HepG2 (cell line): ENCODE measurements at regions not wholly inside any gene's neighbourhood (a gene's known extent, or its start where the extent isn't known, plus 50 kb on each side); places are given as distances from the start of the nearest gene placed in this dataset.

ENCODE experiments used
- ATAC-seq: fragments of 200-7000 bp; cut with Tn5 transposase; 3 replicates; pipeline ENCODE4 v1.9.1; 2020; ENCODE audit warnings: mild to moderate bottlenecking, moderate library complexity
- BruUV-seq: library from RNA; stranded (reverse); fragments of 400-500 nt; replicated peaks from 2 replicates; lab custom pipeline; 2021; lab: Mats Ljungman, UMichigan
- CTCF ChIA-PET: fragments of 300-600 bp; formaldehyde crosslinking; extraction: SDS; loops from one replicate; lab custom pipeline; 2021; ENCODE audit warnings: low total read pairs, inconsistent platforms, low intra/inter-chr PET ratio; lab: Yijun Ruan, JAX
- POLR2A ChIA-PET: fragments of 350-600 bp; sonication (Branson Sonifier 250); formaldehyde crosslinking; loops from one replicate; lab custom pipeline; 2020; ENCODE audit warnings: antibody characterized with exemption, inconsistent platforms; lab: Yijun Ruan, JAX
- DNase-seq: peaks from one replicate; pipeline ENCODE4 v3.0.0-alpha.2; 2015; ENCODE audit warnings: low spot score
- FAIRE-seq: peaks from 3 replicates; lab custom pipeline; 2011; peaks lifted over from hg19 to GRCh38; lab: Jason Lieb, UNC
- H2AFZ ChIP-seq: one replicate; pipeline ENCODE4 v1.6.1; 2011; ENCODE audit warnings: low read length, inconsistent platforms
- H3K27ac ChIP-seq: fragments of 300-600 bp; 3 replicates; pipeline ENCODE4 v1.8.0; 2011; ENCODE audit warnings: mixed run types, mild to moderate bottlenecking, mixed read lengths, low read length, inconsistent platforms; ENCODE audit not compliant: insufficient read depth; ENCODE audit errors: extremely low read length
- H3K27me3 ChIP-seq, 2 experiments: fragments of 200-600 bp in 1 of 2; 2 replicates in 1 of 2; 3 replicates in 1 of 2; pipeline versions ENCODE4 v1.6.0 to v1.8.0; 2011; ENCODE audit warnings: low read length in 2 of 2, mild to moderate bottlenecking in 2 of 2, moderate library complexity in 2 of 2, inconsistent platforms in 1 of 2; ENCODE audit not compliant: insufficient read depth in 2 of 2, control insufficient read depth in 1 of 2
- H3K36me3 ChIP-seq, 2 experiments: fragments of 200-600 bp in 1 of 2; replicated peaks in 1 of 2; 2 replicates in 1 of 2; 3 replicates in 1 of 2; pipeline versions ENCODE4 v1.5.1 to v1.8.0; 2011; ENCODE audit warnings: low read length in 2 of 2, inconsistent platforms in 1 of 2; ENCODE audit not compliant: insufficient read depth in 2 of 2, control insufficient read depth in 1 of 2
- H3K4me1 ChIP-seq: 2 replicates; pipeline ENCODE4 v1.5.1; 2012; ENCODE audit warnings: low read length, inconsistent platforms; ENCODE audit not compliant: insufficient read depth
- H3K4me2 ChIP-seq: 2 replicates; pipeline ENCODE4 v1.6.0; 2011; ENCODE audit warnings: low read depth, low read length, inconsistent platforms
- H3K4me3 ChIP-seq, 3 experiments: fragments of 200-600 bp in 1 of 3; sonication (generic), shearing (Covaris generic) in 1 of 3; replicated peaks in 1 of 3; 2 replicates each; pipeline ENCODE4 v1.5.1; 2011 to 2016; ENCODE audit warnings: low read length in 3 of 3, inconsistent platforms in 2 of 3, low read depth in 2 of 3, mild to moderate bottlenecking in 2 of 3, control low read depth in 1 of 3, mixed read lengths in 1 of 3; ENCODE audit not compliant: insufficient read depth in 1 of 3
- H3K79me2 ChIP-seq: one replicate; pipeline ENCODE4 v1.6.1; 2011; ENCODE audit warnings: low read length, inconsistent platforms; ENCODE audit not compliant: insufficient read depth
- H3K9ac ChIP-seq: 2 replicates; pipeline ENCODE4 v1.6.0; 2011; ENCODE audit warnings: mild to moderate bottlenecking, low read depth, low read length, inconsistent platforms; ENCODE audit not compliant: insufficient read depth
- H3K9me3 ChIP-seq: 2 replicates; pipeline ENCODE4 v1.5.1; 2012; ENCODE audit warnings: mild to moderate bottlenecking, low read length
- H4K20me1 ChIP-seq: 2 replicates; pipeline ENCODE4 v1.6.0; 2011; ENCODE audit warnings: inconsistent platforms, mild to moderate bottlenecking, low read length, moderate library complexity; ENCODE audit not compliant: insufficient read depth
- ASH2L ChIP-seq: fragments of 300-600, 200-600 bp; sonication (generic); IDR thresholded peaks from 2 replicates; pipeline ENCODE4 v1.7.0; 2017; ENCODE audit warnings: low read depth, mild to moderate bottlenecking, moderate library complexity, mixed read lengths, low read length; ENCODE audit not compliant: insufficient read length
- PAWR ChIP-seq: sonication (generic); formaldehyde crosslinking; IDR thresholded peaks from 2 replicates; pipeline ENCODE4 v1.4.0; 2020; ENCODE audit warnings: missing genetic modification reagents, mild to moderate bottlenecking, borderline replicate concordance
- PHF8 ChIP-seq: sonication (generic); formaldehyde crosslinking; IDR thresholded peaks from 2 replicates; pipeline ENCODE4 v1.5.0; 2020; ENCODE audit warnings: missing genetic modification reagents
- PRMT3 ChIP-seq: sonication (generic); formaldehyde crosslinking; IDR thresholded peaks from 2 replicates; pipeline ENCODE4 v1.8.1; 2022; ENCODE audit warnings: low read depth, mild to moderate bottlenecking, moderate library complexity, missing genetic modification reagents, borderline replicate concordance
- SMYD3 ChIP-seq: sonication (generic); formaldehyde crosslinking; IDR thresholded peaks from 2 replicates; pipeline ENCODE4 v1.8.1; 2023; ENCODE audit warnings: mild to moderate bottlenecking, missing genetic modification reagents
- TOE1 ChIP-seq: sonication (generic); formaldehyde crosslinking; IDR thresholded peaks from 2 replicates; pipeline ENCODE4 v1.4.0; 2020; ENCODE audit warnings: mild to moderate bottlenecking, missing genetic modification reagents
- ZNF160 ChIP-seq: sonication (generic); formaldehyde crosslinking; IDR thresholded peaks from 2 replicates; pipeline ENCODE4 v1.8.0; 2022; ENCODE audit warnings: mild to moderate bottlenecking, inconsistent platforms, missing genetic modification reagents
- WGBS: methylation state at CpG from one replicate; pipeline ENCODE4 v1.1.6; 2017; ENCODE audit warnings: low lambda C conversion rate; 5-methylcytosine and 5-hydroxymethylcytosine counted together
- in situ Hi-C: cut with HindIII; loops from 2 replicates; pipeline ENCODE4 v1.10.0; 2017; ENCODE audit warnings: low pct_unique_long_range_greater_than_20kb; ENCODE audit not compliant: extremely low pct_ligation_motif_present
- intact Hi-C: fragments of 100-400 bp; cut with micrococcal nuclease; formaldehyde crosslinking; loops from one replicate; pipeline ENCODE4 v1.10.0; 2022; ENCODE audit not compliant: unreplicated experiment
- TF ChIP-seq, protein P1 (sequence below): sonication (generic); formaldehyde crosslinking; IDR thresholded peaks from 2 replicates; pipeline ENCODE4 v1.9.0; 2021; ENCODE audit warnings: missing genetic modification reagents, mild to moderate bottlenecking, borderline replicate concordance
- TF ChIP-seq, protein P2 (sequence below): sonication (generic); formaldehyde crosslinking; IDR thresholded peaks from 2 replicates; pipeline ENCODE4 v1.8.0; 2022; ENCODE audit warnings: mild to moderate bottlenecking, missing genetic modification reagents, borderline replicate concordance
- TF ChIP-seq, protein P3 (sequence below): sonication (generic); formaldehyde crosslinking; IDR thresholded peaks from 2 replicates; pipeline ENCODE4 v1.8.0; 2022; ENCODE audit warnings: missing genetic modification reagents, low read depth, mild to moderate bottlenecking, borderline replicate concordance
- TF ChIP-seq, protein P4 (sequence below): sonication (generic); formaldehyde crosslinking; IDR thresholded peaks from 2 replicates; pipeline ENCODE4 v1.5.0; 2020; ENCODE audit warnings: missing genetic modification reagents, mild to moderate bottlenecking, borderline replicate concordance
- TF ChIP-seq, protein P5 (sequence below): sonication (generic); formaldehyde crosslinking; IDR thresholded peaks from 2 replicates; pipeline ENCODE4 v1.5.1; 2020; ENCODE audit warnings: mild to moderate bottlenecking, missing genetic modification reagents

DNA sequence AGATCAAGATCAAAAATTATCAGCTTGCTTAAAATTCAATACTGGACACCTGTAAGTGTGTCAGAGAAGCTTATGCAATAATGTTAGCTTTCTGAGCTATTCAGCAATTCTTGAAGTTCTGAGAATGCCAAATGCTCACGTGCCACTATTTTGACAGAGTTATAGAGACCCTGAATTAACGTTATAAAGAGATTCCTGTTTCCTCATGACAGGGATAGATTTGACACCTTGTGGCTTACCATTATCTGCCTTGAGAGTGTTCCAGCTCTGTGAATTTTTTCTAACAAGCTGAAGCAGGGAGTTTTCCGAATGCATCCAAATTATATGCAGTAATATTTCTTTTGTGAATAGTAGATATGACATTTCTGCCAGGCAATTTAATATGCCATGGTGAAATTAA, 781.6 kb downstream of the ADGRL2 start:
- Histone ChIP-seq H3K9ac (no peak overlapping the region), H3K4me2 (no peak overlapping the region), H4K20me1 (no peaks in the 10 kb centered on the region), H3K9me3 (peaks cover 46% of the 10 kb centered on the region), H3K79me2 (no peaks in the 10 kb centered on the region), H3K36me3 (no peaks in the 10 kb centered on the region), H3K4me1 (no peaks in the 10 kb centered on the region), H3K27me3 (no peaks in the 10 kb centered on the region), H2AFZ (no peak overlapping the region), H3K27ac (no peak overlapping the region), H3K4me3 (no peak overlapping the region)
- no peak for ATAC-seq
- intact Hi-C loops (no loop called here), in situ Hi-C loops (no loop called here)
- POLR2A ChIA-PET = no interaction called here
- TF ChIP-seq PRMT3 (CRISPR knock-in tag) (no peak), PAWR (CRISPR knock-in tag) (no peak), ASH2L (no peak), ZNF160 (CRISPR knock-in tag) (no peak), TOE1 (no peak), SMYD3 (CRISPR knock-in tag) (no peak), PHF8 (CRISPR knock-in tag) (no peak)
- TF ChIP-seq, protein P1, sequence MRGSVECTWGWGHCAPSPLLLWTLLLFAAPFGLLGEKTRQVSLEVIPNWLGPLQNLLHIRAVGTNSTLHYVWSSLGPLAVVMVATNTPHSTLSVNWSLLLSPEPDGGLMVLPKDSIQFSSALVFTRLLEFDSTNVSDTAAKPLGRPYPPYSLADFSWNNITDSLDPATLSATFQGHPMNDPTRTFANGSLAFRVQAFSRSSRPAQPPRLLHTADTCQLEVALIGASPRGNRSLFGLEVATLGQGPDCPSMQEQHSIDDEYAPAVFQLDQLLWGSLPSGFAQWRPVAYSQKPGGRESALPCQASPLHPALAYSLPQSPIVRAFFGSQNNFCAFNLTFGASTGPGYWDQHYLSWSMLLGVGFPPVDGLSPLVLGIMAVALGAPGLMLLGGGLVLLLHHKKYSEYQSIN = no peak
- TF ChIP-seq, protein P2, sequence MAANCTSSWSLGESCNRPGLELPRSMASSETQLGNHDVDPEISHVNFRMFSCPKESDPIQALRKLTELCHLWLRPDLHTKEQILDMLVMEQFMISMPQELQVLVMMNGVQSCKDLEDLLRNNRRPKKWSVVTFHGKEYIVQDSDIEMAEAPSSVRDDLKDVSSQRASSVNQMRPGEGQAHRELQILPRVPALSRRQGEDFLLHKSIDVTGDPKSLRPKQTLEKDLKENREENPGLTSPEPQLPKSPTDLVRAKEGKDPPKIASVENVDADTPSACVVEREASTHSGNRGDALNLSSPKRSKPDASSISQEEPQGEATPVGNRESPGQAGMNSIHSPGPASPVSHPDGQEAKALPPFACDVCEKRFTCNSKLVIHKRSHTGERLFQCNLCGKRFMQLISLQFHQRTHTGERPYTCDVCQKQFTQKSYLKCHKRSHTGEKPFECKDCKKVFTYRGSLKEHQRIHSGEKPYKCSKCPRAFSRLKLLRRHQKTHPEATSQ (CRISPR knock-in tag) = no peak
- TF ChIP-seq, protein P3, sequence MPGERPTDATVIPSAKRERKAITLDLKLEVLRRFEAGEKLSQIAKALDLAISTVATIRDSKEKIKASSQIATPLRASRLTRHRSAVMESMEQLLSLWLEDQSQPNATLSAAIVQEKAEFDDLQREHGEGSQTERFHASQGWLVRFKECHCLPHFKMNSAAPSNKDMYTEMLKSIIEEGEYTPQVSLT (CRISPR knock-in tag) = no peak
- TF ChIP-seq, protein P4, sequence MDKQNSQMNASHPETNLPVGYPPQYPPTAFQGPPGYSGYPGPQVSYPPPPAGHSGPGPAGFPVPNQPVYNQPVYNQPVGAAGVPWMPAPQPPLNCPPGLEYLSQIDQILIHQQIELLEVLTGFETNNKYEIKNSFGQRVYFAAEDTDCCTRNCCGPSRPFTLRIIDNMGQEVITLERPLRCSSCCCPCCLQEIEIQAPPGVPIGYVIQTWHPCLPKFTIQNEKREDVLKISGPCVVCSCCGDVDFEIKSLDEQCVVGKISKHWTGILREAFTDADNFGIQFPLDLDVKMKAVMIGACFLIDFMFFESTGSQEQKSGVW (CRISPR knock-in tag) = no peak
- TF ChIP-seq, protein P5, sequence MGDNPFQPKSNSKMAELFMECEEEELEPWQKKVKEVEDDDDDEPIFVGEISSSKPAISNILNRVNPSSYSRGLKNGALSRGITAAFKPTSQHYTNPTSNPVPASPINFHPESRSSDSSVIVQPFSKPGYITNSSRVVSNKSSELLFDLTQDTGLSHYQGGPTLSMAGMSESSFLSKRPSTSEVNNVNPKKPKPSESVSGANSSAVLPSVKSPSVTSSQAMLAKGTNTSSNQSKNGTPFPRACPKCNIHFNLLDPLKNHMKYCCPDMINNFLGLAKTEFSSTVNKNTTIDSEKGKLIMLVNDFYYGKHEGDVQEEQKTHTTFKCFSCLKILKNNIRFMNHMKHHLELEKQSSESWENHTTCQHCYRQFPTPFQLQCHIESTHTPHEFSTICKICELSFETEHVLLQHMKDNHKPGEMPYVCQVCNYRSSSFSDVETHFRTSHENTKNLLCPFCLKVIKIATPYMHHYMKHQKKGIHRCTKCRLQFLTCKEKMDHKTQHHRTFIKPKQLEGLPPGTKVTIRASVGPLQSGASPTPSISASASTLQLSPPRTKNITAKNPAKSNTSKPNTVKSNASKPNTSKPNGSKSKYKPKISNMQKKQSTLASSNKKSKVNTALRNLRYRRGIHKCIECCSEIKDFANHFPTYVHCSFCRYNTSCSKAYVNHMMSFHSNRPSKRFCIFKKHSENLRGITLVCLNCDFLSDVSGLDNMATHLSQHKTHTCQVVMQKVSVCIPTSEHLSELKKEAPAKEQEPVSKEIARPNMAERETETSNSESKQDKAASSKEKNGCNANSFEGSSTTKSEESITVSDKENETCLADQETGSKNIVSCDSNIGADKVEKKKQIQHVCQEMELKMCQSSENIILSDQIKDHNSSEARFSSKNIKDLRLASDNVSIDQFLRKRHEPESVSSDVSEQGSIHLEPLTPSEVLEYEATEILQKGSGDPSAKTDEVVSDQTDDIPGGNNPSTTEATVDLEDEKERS = no peak
- WGBS = 5% methylated on average over 3 of the region's 3 CpGs
- no peak for FAIRE-seq
- DNase-seq = no peak
- CTCF ChIA-PET = no interaction called here
- no TSS peak for BruUV-seq
